8988T (cell line): ENCODE measurements at regions not wholly inside any gene's neighbourhood (a gene's known extent, or its start where the extent isn't known, plus 50 kb on each side); places are given as distances from the start of the nearest gene placed in this dataset.
"Not testable (repeated sequence)": the region's sequence is repeated elsewhere in the genome, so short reads cannot be mapped to it uniquely, and the experiment has no call there.

Experiments used
- DNase-seq: peaks from one replicate; pipeline ENCODE4 v3.0.0; 2011

DNA sequence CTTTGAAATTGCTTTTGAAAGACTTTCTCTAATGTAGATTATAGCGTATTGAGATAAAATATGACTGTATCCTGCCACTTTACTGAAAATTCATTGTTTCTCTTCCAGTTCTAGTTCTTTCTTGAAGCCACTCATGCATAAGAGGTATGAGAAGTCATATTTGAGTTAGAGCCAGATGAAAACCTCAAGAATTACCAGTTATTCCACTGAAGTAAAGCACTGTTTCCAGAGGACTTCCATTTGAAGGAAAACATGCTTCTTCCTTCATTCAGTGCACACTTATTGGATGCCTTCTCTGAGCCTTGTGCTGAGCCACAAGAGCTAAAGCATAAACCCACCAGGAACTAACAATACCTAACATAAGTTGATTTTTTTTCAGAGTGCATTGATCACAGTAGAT lies 513.4 kb downstream of the ZNF385D start:
- DNase-seq: no peak

DNA sequence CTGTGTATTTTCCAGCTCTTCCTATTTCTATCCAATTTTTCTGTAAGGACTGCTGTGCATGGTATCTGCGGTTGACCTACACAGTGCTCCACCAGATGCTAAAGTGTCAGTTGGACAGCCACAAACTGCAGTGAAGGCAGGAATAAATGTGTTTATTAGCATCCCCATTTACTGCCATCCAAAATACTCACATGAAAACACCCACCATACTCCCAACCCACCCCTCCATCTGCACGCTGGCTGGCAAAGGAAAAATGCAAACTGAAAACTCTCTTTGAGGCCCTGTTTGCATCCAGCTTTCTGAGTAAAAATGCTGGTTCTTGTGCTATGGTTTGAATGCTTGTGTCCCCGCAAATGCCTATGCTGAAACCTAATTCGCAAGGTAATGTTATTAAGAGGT lies 515.5 kb downstream of the ZNF385D start:
- DNase-seq: no peak

DNA sequence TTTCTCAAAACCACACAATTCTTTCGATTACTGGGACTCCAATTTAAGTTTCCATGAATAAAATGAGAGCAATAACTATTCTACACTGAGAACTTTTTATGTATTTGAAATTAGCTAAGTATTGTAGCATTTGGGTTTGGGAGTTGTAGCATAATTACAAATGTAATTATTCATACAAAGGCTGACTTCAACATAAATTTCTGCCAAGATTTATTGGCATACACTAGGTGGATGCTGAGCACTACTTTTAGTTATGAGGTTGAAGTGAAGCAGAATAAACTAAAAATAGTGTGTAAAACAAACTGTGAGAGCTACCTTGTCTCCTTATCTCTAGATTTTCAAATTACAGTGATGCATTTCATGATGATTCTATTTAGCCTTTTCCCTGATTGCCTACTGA lies 516.1 kb downstream of the ZNF385D start:
- DNase-seq: no peak

DNA sequence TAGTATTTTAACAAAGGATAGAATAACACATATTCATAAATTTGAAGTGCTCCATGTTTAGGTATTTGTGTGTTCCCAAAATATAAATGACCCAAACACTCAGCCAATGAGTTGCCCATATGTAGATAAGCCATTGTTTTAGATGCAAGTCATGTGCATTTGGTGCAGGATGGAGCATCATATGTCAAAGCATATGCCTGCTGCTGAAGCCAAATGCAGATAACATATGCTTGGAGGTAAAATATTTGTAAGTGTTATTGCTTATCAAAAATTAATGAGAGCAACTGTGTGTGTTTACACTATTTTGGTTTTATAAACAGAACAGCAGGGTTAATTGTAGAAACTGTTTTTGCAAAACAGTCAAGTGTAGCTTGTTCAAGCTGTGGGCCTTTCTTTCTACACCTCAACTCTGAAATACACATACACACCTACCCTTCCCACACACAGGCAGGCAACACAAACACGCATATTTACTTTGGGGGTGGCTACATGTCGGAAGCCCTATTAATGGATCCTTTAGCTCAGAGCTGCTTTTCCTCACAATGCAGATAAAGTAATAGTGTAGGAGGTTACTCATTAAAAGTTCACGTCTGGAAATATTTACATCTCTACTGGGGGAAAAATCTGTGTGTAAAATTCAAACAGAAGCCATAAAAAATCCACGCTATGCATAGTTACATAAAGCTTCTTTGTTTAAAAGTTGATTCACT lies 521.4 kb downstream of the ZNF385D start:
- DNase-seq: no peak

DNA sequence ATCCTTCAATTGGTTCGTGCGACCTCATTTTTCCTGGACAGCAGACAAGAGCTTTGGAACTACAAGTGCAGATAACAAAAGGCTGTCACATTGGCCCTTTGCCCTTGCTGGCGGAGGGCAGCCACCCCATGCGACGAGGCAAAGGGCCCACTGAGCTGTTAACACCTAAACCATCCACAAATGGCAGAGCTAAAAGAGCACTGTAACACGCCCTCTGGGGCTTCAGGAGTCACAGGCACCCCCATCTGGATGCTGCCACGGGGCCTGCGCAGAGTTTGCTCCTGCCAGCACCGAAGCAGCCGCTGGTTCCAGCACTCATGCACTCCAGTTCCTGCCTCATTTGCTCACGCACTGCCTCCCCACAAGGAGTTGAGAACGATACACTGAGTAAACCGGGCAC lies 524.9 kb downstream of the ZNF385D start:
- DNase-seq: no peak

DNA sequence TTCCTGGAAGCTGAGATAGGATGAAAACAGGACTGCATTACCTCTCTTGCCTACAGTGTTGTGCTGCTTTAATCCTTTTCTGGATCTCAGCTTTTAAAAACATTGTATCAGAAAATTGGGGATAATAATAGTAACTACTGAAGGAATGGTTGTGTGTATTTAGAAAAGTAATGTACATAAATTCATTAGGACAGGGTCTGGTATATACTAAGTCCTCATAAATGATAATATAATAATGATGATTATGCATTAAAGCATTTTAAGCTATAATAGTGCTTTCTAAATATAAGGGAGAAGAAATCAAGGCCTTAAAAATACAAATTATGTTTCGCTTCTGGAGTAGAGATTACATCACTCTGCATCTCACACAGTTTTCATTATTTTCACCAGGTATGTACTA lies 530.1 kb downstream of the ZNF385D start:
- no peak for DNase-seq

DNA sequence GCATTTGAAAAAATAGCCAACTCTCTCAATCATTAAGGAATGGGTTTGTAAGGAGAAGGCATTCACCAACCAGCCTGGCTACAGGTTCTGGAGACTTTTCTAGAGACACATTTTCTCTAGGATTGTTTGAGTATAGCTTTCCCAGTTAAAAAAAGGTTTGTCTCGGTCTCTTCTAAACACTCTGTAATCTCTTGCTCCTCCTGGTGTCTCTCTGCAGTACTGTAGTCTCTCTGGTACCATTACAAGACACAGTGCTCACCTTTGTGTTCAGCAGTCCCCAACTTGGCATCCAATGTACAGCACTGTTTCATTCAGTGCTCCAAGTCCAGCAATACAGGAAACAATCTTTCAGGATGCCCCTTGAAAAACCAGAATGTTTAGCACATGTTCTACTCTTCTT lies 534.4 kb downstream of the ZNF385D start:
- no peak for DNase-seq

DNA sequence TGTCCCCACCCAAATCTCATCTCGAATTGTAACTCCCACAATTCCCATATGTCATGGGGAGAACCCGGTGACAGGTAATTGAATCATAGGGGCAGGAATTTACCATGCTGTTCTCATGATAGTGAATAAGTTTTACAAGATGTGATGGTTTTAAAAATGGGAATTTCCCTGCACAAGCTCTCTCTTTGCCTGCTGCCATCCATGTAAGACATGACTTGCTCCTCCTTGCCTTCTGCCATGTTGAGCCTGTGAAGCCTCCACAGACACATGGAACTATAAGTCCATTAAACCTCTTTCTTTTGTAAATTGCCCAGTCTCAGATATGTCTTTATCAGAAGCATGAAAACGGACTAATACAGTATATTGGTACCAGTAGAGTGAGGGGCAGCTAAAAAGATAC lies 546.9 kb downstream of the ZNF385D start:
- not testable (repeated sequence) for DNase-seq

DNA sequence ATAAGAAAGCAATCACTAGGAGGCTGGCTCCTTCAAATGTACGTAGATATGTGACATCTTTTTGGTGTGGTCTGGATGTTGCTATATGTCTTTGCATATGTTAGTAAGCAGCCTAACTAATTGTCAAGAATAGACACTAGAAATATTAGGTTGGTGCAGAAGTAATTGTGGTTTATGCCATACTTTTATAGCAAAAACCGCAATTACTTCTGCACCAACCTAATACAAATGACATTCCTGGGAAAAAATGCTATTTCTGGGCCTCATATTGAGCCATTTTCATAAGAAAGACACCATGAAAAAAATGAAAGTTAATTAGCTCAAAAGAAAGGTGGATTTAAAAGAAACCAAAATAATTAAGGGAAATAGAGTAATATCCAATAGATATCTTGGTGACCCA lies 555.8 kb downstream of the ZNF385D start:
- DNase-seq: no peak

DNA sequence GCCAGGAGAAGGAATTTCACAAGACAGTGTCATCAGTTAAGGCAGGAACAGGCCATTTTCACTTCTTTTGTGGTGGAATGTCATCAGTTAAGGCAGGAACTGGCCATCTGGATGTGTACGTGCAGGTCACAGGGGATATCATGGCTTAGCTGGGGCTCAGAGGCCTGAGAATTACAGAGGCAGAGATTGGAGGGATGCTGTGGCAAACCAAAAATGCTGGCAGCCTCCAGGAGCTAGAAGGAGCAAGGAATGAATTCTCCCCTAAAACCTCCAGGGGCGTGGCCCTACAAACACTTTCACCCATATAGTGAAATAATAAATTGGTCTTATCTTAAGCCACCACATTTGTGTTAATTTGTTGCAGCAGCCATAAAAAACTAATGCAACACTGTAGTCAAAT lies 557.0 kb downstream of the ZNF385D start:
- DNase-seq: not testable (repeated sequence)

DNA sequence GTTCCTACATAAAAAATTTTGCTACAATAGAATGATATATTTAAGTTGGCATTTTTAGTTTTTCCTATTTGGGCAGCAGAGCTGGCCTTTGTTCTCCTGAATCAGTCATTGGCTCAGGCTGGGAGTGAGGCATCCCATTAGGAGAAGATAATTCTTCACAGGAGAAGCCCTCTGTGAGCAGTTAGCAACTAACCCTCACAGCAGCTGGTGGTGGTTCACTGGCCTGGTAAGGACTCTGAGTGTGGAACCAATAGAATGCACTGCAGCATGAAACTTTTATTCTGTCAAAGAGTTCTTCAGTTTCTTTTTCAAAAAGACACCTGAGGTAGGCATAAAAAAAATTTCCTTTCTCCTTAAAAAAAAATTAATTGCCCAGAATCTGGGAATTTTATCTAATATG lies 562.6 kb downstream of the ZNF385D start:
- no peak for DNase-seq

DNA sequence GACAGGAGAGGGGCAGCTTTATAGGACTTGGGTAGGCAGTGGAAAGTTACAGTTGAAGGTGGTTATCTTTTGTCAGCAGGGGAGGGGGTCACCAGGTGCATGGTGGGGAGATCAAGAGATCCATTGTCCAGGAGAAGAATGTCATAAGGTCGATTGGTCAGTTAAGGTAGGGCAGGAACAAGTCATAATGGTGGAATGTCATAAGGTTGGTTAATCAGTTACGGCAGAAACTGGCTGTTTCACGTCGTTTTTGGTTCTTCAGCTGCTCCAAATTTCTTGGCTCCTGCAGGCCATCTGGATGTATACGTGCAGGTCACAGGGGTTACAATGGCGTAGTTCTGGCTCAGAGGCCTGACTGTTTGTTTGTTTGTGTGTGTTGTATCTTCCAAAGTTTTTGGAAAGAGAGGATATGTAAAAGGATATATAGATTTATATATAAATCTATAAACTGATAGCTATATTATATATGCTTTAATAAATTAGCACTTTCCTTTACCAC lies 565.1 kb downstream of the ZNF385D start:
- DNase-seq: no peak

DNA sequence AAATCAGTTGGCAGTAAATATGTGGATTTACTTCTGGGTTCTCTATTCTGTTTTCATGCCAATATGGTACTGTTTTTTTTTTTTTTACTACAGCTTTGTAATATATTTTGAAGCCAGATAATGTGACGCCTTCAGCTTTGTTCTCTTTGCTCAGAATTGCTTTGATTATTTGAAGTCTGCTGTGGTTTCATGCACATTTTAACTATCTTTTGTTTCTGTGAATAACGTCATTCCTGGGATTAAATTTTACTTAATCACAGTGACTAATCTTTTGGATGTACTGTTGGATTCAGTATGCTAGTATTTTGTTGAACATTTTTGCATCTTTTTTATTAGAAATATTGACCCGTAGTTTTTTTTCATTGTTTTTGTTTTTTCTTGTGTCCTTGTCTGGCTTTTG lies 576.5 kb downstream of the ZNF385D start:
- DNase-seq: no peak

DNA sequence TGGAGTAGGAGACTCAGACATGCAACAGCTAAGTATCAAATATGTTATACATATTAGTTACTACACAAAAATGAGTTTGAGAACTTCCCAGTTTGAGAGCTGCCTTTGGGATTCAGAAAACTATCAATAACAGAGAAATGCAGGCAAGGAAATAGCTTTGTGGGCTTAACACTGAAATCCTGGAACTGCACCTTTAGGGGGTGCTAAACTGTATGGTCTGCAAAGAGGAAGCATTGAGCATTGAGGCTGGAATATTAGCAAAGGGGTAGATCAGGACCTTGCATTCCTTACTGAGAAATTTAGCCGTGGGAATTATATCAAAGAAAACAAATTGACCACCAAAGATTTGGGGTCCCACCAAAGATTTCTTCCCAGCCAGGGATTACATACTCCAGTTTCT lies 580.0 kb downstream of the ZNF385D start:
- DNase-seq: no peak

DNA sequence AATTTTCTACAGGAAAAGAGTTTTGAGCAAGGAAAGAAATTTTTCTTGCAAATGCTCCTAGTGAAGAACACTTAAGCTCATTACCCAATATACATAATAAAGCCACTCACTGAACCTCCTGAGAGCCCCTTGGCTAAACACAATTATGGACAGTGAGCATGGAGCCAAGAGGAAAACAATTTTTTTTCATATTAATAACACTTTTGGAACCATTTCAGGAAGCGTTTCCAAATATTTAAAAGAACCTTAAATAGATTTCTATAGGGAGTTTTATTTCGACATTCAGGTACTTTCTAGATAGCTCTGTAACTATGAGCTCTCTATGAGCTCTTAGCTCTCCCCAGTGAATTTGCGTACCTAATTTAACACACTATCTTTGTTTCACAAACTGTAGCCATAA lies 581.1 kb downstream of the ZNF385D start:
- DNase-seq: no peak

DNA sequence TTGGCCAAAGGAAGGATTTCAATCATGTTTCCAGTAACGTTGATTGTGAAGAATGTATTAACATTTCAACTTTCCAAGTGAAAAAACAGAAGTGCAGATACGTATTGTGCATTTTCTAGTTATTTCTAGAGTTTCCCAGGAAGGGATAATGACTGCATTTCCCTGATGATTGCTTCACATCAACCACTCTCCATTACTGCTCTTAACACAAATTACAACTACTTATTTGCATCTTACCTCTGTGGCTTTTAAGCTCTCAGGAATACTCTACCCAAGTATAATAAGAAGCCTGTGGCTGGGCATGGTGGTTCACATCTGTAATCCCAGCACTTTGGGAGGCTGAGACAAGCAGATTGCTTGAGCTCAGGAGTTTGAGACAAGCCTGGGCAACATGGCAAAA lies 582.5 kb downstream of the ZNF385D start:
- DNase-seq: no peak

DNA sequence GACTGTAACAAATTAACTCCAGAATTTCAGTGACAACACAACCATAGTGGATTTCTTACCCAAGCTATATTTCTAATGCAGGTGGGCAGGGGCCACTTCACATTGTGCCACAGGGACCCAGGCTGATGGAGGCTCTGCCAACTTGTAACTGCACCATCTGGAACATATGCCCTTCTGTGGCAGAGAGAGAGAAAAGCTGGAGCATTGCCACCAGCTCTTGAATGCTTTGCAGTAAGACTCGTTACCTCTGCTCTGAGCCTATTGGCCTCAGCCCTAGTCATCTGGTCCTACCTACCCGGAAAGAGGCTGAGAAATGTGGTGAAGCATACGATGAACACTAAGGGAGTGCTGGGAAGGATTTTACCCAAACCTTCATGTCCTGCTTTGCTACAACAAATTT lies 587.1 kb downstream of the ZNF385D start:
- no peak for DNase-seq

DNA sequence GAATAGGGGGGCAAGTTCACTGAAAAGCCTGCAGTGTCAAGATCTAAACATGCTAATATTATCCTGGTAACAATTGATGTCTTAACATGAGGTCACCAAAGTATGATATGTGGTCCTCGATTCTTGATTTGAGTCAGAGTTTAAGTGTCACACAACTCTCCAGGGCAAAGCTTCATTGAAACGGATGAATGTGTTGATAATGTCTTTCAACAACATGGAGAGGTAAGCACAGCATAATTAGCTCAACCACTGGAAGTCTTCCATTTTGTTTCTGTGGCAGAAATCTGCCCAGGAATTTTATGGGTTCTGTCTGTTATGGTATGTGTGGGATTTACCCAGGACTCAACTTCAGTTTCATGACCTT lies 591.5 kb downstream of the ZNF385D start:
- DNase-seq: no peak

DNA sequence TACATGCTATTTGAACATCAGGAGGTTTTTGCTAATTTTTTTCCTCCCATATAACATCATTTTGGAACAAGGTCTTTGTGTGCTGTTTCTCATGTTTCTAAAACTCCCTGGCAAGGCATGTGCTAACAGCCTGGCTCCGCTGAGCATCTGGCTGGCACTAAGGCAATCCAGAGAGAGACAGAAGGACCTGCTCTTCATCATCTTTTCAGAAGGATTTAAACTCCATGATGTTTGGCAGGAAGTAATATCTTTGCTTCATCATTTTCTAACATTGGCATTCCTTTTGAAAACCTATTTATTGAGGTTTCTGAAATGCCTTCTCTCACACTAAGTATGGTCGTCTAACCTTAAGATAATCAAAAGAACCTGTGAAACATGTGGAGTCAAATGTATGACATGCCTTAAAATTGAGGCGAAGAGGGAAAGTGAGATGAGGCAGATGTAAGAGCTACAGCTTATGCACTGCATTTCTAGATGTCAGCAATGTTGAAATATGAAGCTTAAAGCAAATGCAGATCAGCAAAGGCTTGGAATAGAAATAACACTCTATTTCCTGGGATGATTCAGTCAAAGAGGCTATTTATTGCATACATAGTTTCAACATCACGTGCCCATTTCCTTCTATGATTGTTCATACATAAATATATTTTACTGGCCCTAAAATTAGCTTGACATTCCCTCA lies 592.0 kb downstream of the ZNF385D start:
- no peak for DNase-seq

DNA sequence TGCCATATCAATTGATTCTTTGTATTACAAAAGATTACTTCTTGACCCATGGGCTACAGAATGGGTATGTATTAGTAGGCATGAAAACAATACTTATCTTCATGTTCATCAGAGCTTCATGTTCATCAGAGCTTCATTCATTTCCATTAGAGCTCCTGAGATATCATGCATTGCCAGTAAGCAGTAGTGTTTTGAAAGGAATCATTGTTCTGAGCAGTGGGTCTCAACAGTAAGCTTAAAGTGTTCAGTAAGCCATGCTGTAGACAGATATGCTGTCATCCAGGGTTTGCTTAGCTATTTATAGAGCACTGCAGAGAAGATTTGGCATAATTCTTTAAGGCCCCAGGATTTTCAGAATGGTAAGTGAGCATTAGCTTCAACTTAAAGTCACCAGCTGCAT lies 596.1 kb downstream of the ZNF385D start:
- DNase-seq: no peak

DNA sequence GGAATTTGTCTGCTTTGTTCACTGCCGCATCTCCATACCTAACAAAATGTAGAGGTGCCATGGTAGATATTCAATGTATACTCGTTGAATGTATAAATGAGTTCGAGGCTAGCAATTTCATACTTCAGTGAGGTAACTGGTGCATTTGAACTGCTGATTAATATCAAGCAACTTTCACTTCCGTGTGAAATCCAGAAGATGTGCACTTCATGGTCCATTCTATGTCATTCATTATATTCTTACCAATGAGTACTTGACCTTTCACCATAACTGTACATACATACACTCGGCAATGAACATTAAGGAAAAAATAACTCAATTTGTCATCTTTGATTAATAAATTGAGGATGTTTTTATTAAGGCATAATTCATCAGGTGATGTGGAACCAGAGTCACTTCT lies 598.5 kb downstream of the ZNF385D start:
- no peak for DNase-seq

DNA sequence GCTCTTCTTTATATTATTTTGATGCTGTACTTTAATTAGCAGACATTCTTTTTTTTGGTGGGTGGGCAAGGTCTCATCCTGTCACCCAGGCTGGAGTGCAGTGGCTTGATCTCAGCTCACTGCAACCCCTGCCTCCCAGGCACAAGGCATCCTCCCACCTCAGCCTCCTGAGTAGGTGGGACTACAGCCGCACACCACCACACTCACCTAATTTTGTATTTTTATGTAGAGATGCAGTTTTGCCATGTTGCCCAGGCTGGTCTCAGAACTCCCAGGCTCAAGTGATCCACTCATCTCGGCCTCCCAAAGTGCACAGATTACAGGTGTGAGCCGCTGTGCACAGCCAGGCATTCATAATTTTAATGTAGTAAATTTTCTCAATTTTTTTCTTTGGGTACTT lies 608.1 kb downstream of the ZNF385D start:
- no peak for DNase-seq

DNA sequence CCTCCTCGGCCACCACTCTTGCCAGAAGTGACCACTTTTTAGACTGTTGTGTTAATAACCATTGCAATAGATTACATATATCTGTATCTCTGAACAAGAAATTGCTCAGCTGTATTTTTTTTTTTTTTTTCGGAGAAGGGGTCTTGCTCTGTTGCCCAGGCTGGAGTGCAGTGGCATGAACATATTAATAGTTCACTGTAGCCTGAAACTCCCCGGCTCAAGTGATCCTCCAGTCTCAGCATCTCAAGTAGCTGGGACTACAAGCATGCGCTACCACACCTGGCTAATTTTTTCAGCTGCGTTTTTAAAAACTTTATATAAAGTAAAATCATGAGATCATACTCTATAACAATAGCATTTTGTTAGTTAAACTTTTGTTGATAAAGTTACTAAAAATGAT lies 609.0 kb downstream of the ZNF385D start:
- no peak for DNase-seq

DNA sequence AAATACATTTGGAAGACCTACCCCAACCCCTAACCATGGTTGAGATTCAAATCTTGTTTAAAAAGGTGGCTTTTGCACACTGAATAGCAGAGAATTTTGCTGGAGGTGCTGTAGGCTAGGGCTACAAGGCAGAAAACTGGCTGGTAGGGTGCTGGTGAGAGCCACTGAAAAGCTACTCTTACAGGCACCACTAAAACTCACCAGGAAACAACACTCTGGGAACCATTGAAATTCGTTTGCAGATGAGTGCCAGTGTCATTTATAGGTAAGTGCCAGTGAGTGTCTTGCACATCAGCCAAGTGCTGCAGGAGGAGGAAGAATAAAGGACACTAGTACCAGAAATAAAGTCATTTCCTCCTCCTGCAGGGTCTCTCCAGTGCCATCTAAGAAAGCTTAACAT lies 610.2 kb downstream of the ZNF385D start:
- DNase-seq: no peak

DNA sequence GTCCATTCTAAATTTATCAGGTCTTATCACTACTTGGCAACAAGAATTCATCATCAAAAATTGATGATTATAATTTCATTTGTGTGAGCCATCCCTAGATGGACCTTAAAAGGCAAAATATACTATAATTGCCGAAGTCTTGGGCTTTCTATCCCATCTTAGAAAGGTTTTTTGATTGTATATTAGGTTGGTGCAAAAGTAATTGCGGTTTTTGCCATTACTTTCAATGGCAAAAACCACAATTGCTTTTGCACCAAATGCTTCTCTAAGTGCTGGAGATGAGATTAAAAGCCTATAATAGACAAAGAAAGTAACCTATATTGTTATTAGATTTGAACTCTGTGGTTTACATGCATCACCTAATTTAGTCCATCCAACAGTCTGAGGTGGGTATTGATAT lies 612.9 kb downstream of the ZNF385D start:
- DNase-seq: no peak
